Activated naive CD4-positive, alpha-beta T cell treated with anti-CD3 and anti-CD28 coated beads for 36 hours (primary cell): ENCODE measurements at regions not wholly inside any gene's neighbourhood (a gene's known extent, or its start where the extent isn't known, plus 50 kb on each side); places are given as distances from the start of the nearest gene placed in this dataset.

Source experiments
- CTCF ChIA-PET: fragments of 350-600 bp; sonication (Branson Sonifier 250); formaldehyde crosslinking; loops from one replicate; lab custom pipeline; 2021; ENCODE audit warnings: antibody characterized with exemption; lab: Charles Lee
- DNase-seq: peaks from one replicate; pipeline ENCODE4 v3.0.0-alpha.2; 2020
- H3K27ac Mint-ChIP-seq: one replicate; pipeline ENCODE4 v1.8.0; 2021; ENCODE audit warnings: mild to moderate bottlenecking, mixed read lengths
- H3K27me3 Mint-ChIP-seq: one replicate; pipeline ENCODE4 v1.8.0; 2021; ENCODE audit warnings: low read depth, mixed read lengths
- H3K36me3 Mint-ChIP-seq: one replicate; pipeline ENCODE4 v1.8.0; 2021; ENCODE audit warnings: low read depth, mixed read lengths
- H3K4me1 Mint-ChIP-seq: one replicate; pipeline ENCODE4 v1.8.0; 2021; ENCODE audit warnings: low read depth, mixed read lengths
- H3K4me3 Mint-ChIP-seq: one replicate; pipeline ENCODE4 v1.8.0; 2021; ENCODE audit warnings: mild to moderate bottlenecking, moderate library complexity, mixed read lengths
- H3K9me3 Mint-ChIP-seq: one replicate; pipeline ENCODE4 v1.8.0; 2021; ENCODE audit warnings: mixed read lengths
- intact Hi-C: fragments of 100-400 bp; cut with micrococcal nuclease; formaldehyde crosslinking; loops from one replicate; pipeline ENCODE4 v1.15.1; 2023

DNA sequence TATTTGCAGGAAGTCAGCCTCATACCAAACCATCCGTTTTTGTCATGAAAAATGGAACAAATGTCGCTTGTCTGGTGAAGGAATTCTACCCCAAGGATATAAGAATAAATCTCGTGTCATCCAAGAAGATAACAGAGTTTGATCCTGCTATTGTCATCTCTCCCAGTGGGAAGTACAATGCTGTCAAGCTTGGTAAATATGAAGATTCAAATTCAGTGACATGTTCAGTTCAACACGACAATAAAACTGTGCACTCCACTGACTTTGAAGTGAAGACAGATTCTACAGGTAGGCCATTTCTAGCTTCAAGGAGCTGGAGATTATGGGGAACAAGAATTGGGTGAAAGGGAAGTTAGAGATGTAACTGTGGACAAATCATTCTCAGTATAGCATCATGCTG lies 126.1 kb downstream of the DAD1 start:
- H3K4me1 Mint-ChIP-seq, result no peaks in the 10 kb centered on the region
- no peaks in the 10 kb centered on the region for H3K36me3 Mint-ChIP-seq
- no peak for DNase-seq
- no peaks in the 10 kb centered on the region for H3K27me3 Mint-ChIP-seq
- no peaks in the 10 kb centered on the region for H3K9me3 Mint-ChIP-seq
- intact Hi-C loops, result no loop called here
- no peak overlapping the region for H3K4me3 Mint-ChIP-seq
- CTCF ChIA-PET, result no interaction called here
- no peak overlapping the region for H3K27ac Mint-ChIP-seq

DNA sequence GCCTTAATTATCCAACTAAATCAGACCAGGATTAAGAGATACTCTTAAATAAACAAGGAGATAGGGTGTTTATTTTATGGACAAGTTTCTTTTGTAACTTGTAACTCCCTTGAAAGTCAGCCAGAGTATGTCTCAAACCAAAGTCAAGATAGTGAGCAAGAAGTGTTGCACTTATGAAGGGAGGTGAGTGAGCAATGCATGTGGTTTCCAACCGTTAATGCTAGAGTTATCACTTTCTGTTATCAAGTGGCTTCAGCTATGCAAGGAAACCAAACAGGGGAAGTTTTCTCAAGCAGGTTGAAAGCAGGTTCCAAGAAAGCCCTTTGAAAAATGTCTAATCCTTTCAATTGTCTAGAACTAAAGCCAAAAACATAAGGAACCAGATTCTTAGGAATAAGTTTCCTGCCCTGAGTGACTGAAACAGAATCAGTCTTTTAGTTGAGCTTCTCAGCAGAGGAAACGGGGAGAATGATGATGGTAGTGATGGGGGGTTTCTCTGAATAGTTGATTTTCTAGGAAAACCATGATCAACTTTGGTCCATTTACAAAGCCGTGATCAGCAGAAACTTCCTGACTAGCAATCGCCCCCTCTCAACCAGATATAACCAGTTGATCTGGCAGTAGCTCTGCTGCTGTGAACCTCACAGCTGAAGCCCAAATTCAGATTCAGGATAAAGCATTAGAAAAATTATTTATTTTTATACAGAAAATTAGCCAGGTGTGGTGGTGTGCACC lies 128.4 kb downstream of the DAD1 start:
- H3K4me3 Mint-ChIP-seq, result no peak overlapping the region
- intact Hi-C loops, result no loop called here
- no peaks in the 10 kb centered on the region for H3K9me3 Mint-ChIP-seq
- H3K36me3 Mint-ChIP-seq, result no peaks in the 10 kb centered on the region
- DNase-seq, result no peak
- no peaks in the 10 kb centered on the region for H3K4me1 Mint-ChIP-seq
- no peaks in the 10 kb centered on the region for H3K27me3 Mint-ChIP-seq
- no peak overlapping the region for H3K27ac Mint-ChIP-seq
- CTCF ChIA-PET, result no interaction called here

DNA sequence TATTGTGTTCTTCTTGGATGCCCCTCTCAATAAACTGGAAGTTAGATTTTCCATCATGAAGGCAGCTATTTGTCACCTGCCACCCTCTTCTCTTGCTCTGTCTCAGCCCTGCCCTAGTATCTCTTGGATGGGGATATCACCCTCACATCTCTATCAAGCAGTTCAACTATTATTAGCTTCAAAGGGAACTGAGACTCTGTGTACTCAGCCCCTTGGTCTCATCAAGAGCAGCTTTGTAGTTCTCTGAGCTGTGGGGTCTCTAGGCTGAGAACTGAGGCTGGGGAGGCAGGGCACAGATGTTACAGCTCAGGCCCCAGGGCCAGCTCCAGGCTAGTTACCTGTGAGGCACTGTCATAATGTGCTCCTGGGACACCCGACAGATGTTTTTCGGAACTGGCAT lies 130.3 kb downstream of the DAD1 start:
- H3K36me3 Mint-ChIP-seq, result no peaks in the 10 kb centered on the region
- no peak for DNase-seq
- H3K9me3 Mint-ChIP-seq, result no peaks in the 10 kb centered on the region
- CTCF ChIA-PET, result no interaction called here
- no peak overlapping the region for H3K27ac Mint-ChIP-seq
- H3K4me3 Mint-ChIP-seq, result no peak overlapping the region
- no peaks in the 10 kb centered on the region for H3K4me1 Mint-ChIP-seq
- no peaks in the 10 kb centered on the region for H3K27me3 Mint-ChIP-seq
- intact Hi-C loops, result no loop called here

DNA sequence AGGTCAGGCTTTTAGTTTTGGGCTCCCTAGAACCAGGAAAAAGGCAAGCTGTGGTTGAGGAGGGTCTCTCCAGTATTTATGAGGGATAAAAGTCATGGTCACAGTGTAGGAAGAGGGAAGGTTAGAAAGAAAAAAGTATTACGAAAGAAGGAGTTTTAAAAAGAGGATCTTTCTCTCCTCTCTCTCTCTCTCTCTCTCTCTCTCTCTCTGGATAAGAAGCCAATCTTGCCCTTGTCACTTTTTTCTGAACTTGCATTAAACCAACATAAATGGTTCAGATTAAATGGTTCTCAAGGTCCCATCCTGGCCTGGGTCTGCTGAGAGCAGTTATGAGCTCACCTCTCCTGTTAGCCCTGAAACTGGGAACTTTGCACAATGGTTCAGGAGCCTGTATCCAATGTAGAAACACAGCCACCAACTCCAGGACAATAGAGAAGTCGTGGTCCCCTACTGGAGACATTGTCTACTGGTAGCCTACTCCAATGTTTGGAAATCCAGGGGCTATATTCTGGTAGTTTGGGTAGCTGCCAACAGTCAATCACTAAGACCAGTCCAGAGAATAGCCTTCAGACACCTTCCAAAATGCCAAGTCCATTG lies 131.9 kb downstream of the DAD1 start:
- intact Hi-C loops, result no loop called here
- H3K27me3 Mint-ChIP-seq, result no peaks in the 10 kb centered on the region
- H3K4me1 Mint-ChIP-seq, result no peaks in the 10 kb centered on the region
- no peaks in the 10 kb centered on the region for H3K36me3 Mint-ChIP-seq
- DNase-seq, result no peak
- H3K27ac Mint-ChIP-seq, result no peak overlapping the region
- H3K9me3 Mint-ChIP-seq, result no peaks in the 10 kb centered on the region
- no peak overlapping the region for H3K4me3 Mint-ChIP-seq
- CTCF ChIA-PET, result no interaction called here

DNA sequence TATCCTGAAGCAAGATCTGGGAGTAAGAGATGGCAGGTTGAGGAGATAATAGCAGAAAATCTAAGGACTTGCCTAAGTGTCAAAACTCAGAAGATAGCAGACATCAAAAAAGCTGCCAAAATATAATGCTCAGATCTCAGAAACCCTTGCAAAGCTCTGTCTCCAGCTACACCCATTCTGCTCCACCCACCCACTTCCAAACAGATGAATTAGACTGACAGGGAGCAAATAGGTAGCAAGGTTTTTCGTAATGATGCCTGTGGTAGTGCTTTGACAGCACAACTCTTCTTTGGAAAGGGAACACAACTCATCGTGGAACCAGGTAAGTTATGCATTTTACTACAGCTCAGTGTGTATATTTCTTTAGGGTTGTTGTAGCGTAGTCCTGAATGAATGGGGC lies 132.6 kb downstream of the DAD1 start:
- intact Hi-C loops, result no loop called here
- H3K9me3 Mint-ChIP-seq, result no peaks in the 10 kb centered on the region
- H3K4me1 Mint-ChIP-seq, result no peaks in the 10 kb centered on the region
- no peaks in the 10 kb centered on the region for H3K36me3 Mint-ChIP-seq
- no peak overlapping the region for H3K27ac Mint-ChIP-seq
- CTCF ChIA-PET, result no interaction called here
- H3K4me3 Mint-ChIP-seq, result no peak overlapping the region
- DNase-seq, result no peak
- H3K27me3 Mint-ChIP-seq, result no peaks in the 10 kb centered on the region

DNA sequence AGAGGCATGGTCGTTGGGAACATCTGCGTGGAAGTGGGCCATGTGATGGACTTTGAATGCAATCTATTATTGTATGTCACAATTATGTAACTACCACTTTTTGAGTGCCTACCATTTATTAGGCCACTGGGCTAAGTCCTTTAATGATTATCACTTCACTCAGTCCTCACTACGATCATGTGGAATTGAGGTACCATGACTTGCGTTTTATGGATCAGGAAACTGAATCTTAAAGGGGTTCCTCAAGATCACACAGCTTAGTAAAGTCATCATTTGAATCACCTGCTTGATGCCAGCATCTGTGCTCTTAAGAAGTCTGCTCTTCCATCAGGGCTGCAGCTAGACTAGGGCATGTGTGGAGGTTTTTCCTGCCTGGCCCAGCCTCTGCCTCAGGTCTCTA lies 136.7 kb downstream of the DAD1 start:
- no peak overlapping the region for H3K4me3 Mint-ChIP-seq
- intact Hi-C loops, result no loop called here
- no peaks in the 10 kb centered on the region for H3K27me3 Mint-ChIP-seq
- H3K9me3 Mint-ChIP-seq, result no peaks in the 10 kb centered on the region
- H3K4me1 Mint-ChIP-seq, result no peaks in the 10 kb centered on the region
- CTCF ChIA-PET, result no interaction called here
- H3K27ac Mint-ChIP-seq, result no peak overlapping the region
- no peak for DNase-seq
- no peaks in the 10 kb centered on the region for H3K36me3 Mint-ChIP-seq

DNA sequence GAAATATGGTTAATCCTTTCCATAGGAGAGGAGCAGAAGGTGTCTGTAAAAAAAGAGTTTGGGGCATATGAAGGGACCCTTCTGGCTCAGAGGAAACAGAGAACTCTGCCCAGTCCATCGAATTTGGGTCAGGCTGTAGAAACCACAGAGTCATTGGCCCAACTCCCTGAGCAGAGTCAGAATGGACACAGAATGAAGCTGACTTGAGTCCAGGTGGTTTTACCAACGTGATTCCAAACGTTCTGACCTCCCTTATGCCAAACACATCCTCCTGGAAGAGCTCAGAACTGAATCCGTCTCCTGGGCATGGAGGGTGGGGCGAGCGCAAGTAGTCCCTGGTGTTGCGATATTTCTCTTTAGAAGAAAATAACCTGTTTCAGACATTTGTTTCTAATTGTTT lies 138.8 kb downstream of the DAD1 start:
- Mint-ChIP-seq H3K27ac (no peak overlapping the region), H3K9me3 (no peaks in the 10 kb centered on the region), H3K36me3 (no peaks in the 10 kb centered on the region), H3K4me3 (no peak overlapping the region), H3K4me1 (no peaks in the 10 kb centered on the region), H3K27me3 (no peaks in the 10 kb centered on the region)
- intact Hi-C loops, result no loop called here
- CTCF ChIA-PET, result no interaction called here
- DNase-seq, result no peak

DNA sequence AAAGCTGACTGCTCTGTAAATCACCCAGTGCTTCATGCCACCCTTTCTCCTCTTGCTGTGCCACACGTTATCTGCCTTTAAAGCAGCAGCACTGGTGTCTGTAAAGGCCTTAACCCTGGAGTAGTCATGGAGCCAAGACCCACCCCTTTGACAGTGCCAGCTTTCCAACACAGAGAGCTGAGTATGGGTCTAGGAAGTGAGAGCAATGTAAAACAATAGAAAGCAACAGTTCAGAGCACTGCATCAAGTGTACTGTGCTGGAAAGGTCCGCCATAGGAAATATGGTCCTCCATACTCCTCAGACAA lies 139.5 kb downstream of the DAD1 start:
- no peak for DNase-seq
- Mint-ChIP-seq H3K4me3 (no peak overlapping the region), H3K36me3 (no peaks in the 10 kb centered on the region), H3K27ac (no peak overlapping the region), H3K27me3 (no peaks in the 10 kb centered on the region), H3K4me1 (no peaks in the 10 kb centered on the region), H3K9me3 (no peaks in the 10 kb centered on the region)
- intact Hi-C loops, result no loop called here
- CTCF ChIA-PET, result no interaction called here

DNA sequence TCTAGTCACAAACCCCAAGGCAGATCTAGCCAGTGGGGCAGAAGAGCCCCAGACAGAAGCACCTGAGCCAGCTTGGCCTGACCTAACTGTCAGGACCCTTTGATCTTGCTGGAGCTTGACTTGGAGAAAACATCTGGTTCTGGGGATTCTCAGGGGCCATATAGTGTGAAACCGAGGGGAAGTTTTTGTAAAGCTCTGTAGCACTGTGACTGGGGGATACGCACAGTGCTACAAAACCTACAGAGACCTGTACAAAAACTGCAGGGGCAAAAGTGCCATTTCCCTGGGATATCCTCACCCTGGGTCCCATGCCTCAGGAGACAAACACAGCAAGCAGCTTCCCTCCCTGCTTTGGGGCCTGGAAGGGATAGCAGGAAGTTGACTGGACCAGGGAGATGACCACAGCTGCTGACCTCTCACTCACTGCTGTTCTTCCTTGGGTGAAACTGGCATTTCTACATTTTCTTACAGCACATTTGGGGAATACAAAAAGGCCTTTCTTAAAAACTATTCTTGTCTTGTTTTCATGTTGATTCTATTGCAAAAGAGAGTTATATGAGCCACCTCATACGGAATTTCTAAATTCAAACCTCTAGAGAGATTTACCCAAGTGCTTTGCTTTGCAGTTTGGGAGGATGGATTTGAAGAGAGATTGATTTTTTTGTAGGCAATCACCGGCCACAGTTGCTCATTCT lies 140.0 kb downstream of the DAD1 start:
- Mint-ChIP-seq H3K27me3 (no peaks in the 10 kb centered on the region), H3K4me3 (no peak overlapping the region), H3K9me3 (no peaks in the 10 kb centered on the region), H3K36me3 (no peaks in the 10 kb centered on the region), H3K4me1 (no peaks in the 10 kb centered on the region), H3K27ac (no peak overlapping the region)
- intact Hi-C loops, result no loop called here
- CTCF ChIA-PET, result no interaction called here
- DNase-seq, result no peak

DNA sequence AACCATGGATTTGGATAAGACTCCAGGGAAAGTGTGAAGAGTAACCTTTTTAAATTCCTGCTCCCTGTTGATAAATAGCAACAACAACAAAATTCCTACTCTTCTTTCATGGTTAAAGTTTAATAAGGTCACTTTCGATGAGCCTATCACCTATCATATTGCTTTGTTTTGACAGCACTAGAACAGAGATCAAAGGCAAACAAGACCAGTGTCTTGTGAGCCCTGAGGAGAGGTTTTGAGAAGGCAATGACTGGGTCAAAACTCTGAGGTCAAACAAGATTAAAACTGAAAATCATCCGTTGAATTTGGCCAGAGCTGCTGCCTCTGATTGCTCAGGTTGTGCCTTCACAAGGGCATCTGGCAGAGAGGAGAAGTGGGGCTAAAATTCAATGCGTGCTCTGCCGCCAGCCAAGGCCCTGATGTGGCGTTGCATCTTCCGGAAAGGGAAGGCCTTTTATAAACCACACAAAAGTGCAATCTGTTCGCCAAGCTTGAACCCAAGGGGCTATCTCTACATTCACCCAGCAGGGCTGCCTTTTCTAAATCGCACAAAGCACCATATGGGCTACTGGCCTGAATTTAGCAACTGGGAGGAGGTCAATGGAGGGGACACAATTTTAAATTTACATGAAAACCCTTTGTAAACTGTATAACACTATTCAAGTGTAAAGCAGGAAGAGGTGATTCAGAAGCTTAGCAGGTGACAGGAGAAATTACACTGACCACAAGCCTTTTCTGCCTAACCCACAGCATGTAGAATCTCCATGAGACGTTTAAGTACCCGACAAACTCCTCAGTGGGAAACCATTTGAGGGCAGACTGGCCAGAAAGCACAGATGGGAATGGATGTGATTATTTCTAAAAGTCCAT lies 140.8 kb downstream of the DAD1 start:
- DNase-seq, result no peak
- CTCF ChIA-PET, result no interaction called here
- Mint-ChIP-seq H3K27ac (no peak overlapping the region), H3K4me3 (no peak overlapping the region), H3K27me3 (no peaks in the 10 kb centered on the region), H3K4me1 (no peaks in the 10 kb centered on the region), H3K9me3 (no peaks in the 10 kb centered on the region), H3K36me3 (no peaks in the 10 kb centered on the region)
- intact Hi-C loops, result no loop called here

DNA sequence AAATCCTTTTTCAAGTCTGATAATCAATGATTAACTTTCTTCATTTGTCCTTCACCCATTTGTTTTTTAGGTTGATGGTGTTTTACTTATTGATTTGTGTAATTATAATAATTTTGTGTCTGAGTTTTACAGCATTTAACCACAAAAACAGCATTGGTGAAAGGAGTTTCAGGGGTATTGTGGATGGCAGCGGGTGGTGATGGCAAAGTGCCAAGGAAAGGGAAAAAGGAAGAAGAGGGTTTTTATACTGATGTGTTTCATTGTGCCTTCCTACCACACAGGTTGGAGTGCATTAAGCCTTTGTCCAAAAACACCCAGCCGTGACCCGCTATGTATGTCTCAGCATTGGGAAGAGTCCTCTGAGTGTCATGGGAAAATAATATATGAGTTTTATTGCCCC lies 150.3 kb downstream of the DAD1 start:
- Mint-ChIP-seq H3K36me3 (no peaks in the 10 kb centered on the region), H3K9me3 (no peaks in the 10 kb centered on the region), H3K4me3 (no peak overlapping the region), H3K27me3 (no peaks in the 10 kb centered on the region), H3K27ac (no peak overlapping the region), H3K4me1 (no peaks in the 10 kb centered on the region)
- CTCF ChIA-PET, result no interaction called here
- no peak for DNase-seq
- intact Hi-C loops, result no loop called here

DNA sequence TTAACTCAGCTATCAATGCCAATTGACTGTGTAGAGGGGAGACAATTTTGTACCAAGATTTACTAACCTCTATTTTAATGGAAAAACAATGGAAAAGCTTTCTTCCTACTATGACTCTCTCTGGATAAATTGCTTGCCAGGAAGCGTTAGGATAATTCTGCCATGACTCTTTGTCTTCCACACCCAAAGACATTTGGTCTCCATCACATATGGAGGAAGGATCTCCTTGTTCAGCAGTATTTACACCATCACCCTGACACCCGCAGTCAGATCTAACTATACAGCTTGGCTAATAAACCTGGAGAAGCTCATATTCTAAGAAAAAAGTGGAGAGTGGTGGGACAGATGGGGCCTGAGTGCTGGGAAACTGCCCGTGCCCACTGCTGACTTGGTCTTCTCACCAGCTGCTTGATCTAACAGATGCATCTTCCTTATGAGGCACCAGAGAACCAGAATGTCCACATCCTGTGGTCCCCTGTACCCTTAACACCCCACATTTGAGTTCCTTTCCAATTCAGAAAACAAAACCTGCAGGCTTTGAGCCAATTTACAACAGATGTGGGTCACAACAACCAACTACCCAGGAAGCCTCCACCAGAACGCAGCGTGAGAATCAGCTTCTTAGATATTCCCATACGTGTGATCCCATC lies 154.0 kb downstream of the DAD1 start:
- Mint-ChIP-seq H3K27ac (no peak overlapping the region), H3K36me3 (no peaks in the 10 kb centered on the region), H3K9me3 (no peaks in the 10 kb centered on the region), H3K4me3 (no peak overlapping the region), H3K27me3 (no peaks in the 10 kb centered on the region), H3K4me1 (no peaks in the 10 kb centered on the region)
- intact Hi-C loops, result no loop called here
- CTCF ChIA-PET, result no interaction called here
- no peak for DNase-seq
